ENCODE measurements at regions not wholly inside any gene's neighbourhood (a gene's known extent, or its start where the extent isn't known, plus 50 kb on each side); places are given as distances from the start of the nearest gene placed in this dataset.

DNA sequence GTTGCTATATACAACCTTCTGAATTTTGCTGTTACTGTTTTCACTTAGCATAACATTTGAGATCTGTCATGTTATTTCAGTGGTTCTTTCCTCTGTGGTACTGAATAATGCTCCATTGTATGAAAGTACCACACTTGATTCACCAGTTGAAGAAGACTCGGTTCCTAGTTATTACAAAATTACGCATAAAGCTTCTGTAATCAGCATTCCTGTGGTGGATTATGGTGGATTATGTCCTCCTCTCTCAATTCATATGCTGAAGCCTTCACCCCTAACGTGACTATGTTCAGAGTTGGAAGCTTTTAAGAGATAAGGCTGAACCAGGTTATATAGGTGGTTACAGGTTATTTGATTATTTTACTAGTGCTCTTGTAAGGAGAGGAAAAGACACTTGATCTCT lies 2143.5 kb upstream of the AGA start:
- Histone ChIP-seq H3K9me3 (no peaks in the 10 kb centered on the region), H3K36me3 (replicated peaks in 1 of 2; ENCODE audit: insufficient read depth in 1 of 2, low read depth in 2 of 2) (no peaks in the 10 kb centered on the region), H3K27ac (no peak overlapping the region), H3K27me3 (no peaks in the 10 kb centered on the region), H3K4me3 (no peak overlapping the region), H3K4me1 (no peaks in the 10 kb centered on the region)
- intact Hi-C loops (cut with DNase I) = no loop called here
- whole genome bisulfite sequencing, 2 donors = 55 to 67% methylated on average over 3 of the region's 3 CpGs
- ATAC-seq = no peak
- no peak for DNase-seq
- TF ChIP-seq POLR2A (IDR thresholded peaks at IDR 0.05) = no peak
- TF ChIP-seq, protein P1, sequence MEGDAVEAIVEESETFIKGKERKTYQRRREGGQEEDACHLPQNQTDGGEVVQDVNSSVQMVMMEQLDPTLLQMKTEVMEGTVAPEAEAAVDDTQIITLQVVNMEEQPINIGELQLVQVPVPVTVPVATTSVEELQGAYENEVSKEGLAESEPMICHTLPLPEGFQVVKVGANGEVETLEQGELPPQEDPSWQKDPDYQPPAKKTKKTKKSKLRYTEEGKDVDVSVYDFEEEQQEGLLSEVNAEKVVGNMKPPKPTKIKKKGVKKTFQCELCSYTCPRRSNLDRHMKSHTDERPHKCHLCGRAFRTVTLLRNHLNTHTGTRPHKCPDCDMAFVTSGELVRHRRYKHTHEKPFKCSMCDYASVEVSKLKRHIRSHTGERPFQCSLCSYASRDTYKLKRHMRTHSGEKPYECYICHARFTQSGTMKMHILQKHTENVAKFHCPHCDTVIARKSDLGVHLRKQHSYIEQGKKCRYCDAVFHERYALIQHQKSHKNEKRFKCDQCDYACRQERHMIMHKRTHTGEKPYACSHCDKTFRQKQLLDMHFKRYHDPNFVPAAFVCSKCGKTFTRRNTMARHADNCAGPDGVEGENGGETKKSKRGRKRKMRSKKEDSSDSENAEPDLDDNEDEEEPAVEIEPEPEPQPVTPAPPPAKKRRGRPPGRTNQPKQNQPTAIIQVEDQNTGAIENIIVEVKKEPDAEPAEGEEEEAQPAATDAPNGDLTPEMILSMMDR (IDR thresholded peaks at IDR 0.05) = no peak

DNA sequence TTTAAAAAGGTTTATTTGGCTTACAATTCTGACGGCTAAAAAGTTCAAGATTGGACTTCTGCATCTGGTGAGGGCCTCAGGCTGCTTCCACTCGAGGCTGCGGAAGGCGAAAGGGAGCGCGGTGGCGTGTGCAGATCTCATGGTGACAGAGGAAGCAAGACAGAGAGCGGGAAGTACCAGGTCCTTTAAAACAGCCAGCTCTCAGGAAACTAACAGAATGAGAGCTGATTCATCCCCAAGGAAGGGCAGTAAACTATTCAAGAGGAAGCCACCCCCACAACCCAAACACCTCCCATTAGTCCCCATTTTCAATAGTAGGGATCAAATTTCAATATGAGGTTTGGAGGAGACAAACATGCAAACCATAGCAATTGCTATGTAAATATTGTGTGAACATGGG lies 2144.2 kb upstream of the AGA start:
- ATAC-seq = no peak
- 82% methylated on average over 8 of the region's 8 CpGs for WGBS, 2 donors

DNA sequence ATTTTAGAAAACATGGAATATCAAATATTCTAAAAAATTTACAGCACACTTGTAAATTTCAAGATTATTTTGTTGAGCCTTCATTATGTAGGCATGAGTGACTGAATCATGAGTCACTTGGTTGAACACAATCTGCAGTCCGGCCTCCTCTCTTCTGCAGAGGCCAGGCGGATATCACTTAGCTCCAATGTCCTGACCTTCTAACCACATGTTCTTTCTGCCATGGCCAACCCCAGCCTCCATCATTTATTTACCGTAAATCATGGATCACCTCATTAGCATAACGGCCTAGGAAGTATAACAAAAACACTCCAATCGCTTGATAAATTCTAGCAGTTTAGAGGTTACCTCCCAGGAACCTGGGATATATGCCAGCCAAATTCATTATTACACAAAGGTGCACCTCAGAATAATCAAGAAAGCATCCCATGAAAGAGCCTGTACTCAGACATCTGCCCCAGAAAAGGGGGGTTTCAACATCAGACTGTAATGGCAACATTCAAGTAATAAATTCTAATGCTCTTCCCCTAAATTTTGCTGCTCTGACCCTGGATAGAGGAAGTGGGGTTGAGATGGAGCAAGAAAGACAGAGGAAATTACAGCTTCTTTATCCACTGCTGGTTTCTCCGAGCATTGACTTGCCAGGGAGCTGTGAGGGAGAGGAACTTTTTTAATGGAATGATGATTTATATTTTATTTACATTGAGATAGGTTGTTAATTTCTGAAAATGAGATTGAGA lies 2153.6 kb upstream of the AGA start:
- DNase-seq = no peak
- TF ChIP-seq, protein P1 (IDR thresholded peaks at IDR 0.05) = no peak
- no peak for TF ChIP-seq POLR2A (IDR thresholded peaks at IDR 0.05)
- H3K27me3 ChIP-seq = no peaks in the 10 kb centered on the region
- no peaks in the 10 kb centered on the region for H3K4me1 ChIP-seq
- ATAC-seq = no peak
- H3K27ac ChIP-seq = no peak overlapping the region
- H3K4me3 ChIP-seq = no peak overlapping the region
- 62 to 67% methylated on average over 6 of the region's 6 CpGs for WGBS, 2 donors
- no peaks in the 10 kb centered on the region for H3K9me3 ChIP-seq
- H3K36me3 ChIP-seq (replicated peaks in 1 of 2; ENCODE audit: insufficient read depth in 1 of 2, low read depth in 2 of 2) = no peaks in the 10 kb centered on the region
- intact Hi-C loops (cut with DNase I) = no loop called here

More for the DNA sequence above, 2144.2 kb upstream of the AGA start:
- TF ChIP-seq, protein P1 (IDR thresholded peaks at IDR 0.05) = no peak
- TF ChIP-seq POLR2A (IDR thresholded peaks at IDR 0.05) = no peak
- Histone ChIP-seq H3K36me3 (replicated peaks in 1 of 2; ENCODE audit: insufficient read depth in 1 of 2, low read depth in 2 of 2) (no peaks in the 10 kb centered on the region), H3K4me1 (no peaks in the 10 kb centered on the region), H3K9me3 (no peaks in the 10 kb centered on the region), H3K27me3 (no peaks in the 10 kb centered on the region), H3K4me3 (no peak overlapping the region), H3K27ac (no peak overlapping the region)
- intact Hi-C loops (cut with DNase I) = no loop called here
- DNase-seq = no peak

DNA sequence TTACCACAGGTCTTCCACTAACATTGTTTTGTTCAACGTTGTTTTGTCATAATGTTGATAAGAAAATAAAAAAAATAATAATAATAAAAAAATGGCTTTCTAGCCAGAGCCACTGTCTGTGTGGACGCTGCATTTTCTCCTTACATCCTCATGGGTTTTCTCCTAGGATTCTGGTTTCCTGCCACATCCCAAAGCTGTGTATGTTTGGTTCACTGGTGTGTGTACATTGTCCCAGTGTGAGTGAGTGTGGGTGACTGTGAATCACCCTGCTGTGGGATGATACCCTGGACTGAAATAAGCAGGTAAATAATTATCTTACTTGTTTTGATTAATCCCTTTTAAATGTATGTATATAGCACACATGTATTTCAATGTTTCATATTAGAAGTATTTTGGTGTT lies 2154.4 kb upstream of the AGA start:
- Histone ChIP-seq H3K4me3 (no peak overlapping the region), H3K9me3 (no peaks in the 10 kb centered on the region), H3K27me3 (no peaks in the 10 kb centered on the region), H3K4me1 (no peaks in the 10 kb centered on the region), H3K36me3 (replicated peaks in 1 of 2; ENCODE audit: insufficient read depth in 1 of 2, low read depth in 2 of 2) (no peaks in the 10 kb centered on the region), H3K27ac (no peak overlapping the region)
- TF ChIP-seq, protein P1 (IDR thresholded peaks at IDR 0.05) = no peak
- TF ChIP-seq POLR2A (IDR thresholded peaks at IDR 0.05) = no peak
- DNase-seq (no peak), ATAC-seq (no peak)
- WGBS, 2 donors = 46 to 55% methylated on average over 2 of the region's 2 CpGs
- intact Hi-C loops (cut with DNase I) = no loop called here

DNA sequence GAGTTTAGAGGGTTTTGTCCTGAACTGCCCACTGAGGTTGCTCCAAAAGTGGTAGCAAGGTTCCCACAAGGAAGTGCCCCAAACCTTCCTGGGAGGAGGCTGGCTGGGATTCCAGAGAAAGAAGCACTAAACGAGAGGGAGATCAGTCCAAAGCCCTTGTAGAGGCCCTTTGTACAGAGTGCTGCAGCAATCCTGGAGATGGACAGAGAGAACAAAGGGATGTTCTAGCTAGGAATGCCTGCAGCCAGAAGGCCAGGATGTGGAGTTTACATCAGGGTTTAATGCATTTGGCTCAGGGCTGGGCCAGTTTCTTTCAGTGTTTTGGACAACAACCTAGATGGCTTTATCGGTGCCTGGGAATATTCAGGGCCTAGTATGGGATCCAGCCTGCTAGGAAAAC lies 2155.1 kb upstream of the AGA start:
- Histone ChIP-seq H3K4me1 (no peaks in the 10 kb centered on the region), H3K4me3 (no peak overlapping the region), H3K27ac (no peak overlapping the region), H3K9me3 (no peaks in the 10 kb centered on the region), H3K27me3 (no peaks in the 10 kb centered on the region), H3K36me3 (replicated peaks in 1 of 2; ENCODE audit: insufficient read depth in 1 of 2, low read depth in 2 of 2) (no peaks in the 10 kb centered on the region)
- intact Hi-C loops (cut with DNase I) = no loop called here
- DNase-seq (no peak), ATAC-seq (no peak)
- TF ChIP-seq, protein P1 (IDR thresholded peaks at IDR 0.05) = no peak
- TF ChIP-seq POLR2A (IDR thresholded peaks at IDR 0.05) = no peak
- WGBS, 2 donors = 0 to 50% methylated on average over 2 of the region's 2 CpGs
